ENCODE measurements at regions not wholly inside any gene's neighbourhood (a gene's known extent, or its start where the extent isn't known, plus 50 kb on each side); places are given as distances from the start of the nearest gene placed in this dataset.

DNA sequence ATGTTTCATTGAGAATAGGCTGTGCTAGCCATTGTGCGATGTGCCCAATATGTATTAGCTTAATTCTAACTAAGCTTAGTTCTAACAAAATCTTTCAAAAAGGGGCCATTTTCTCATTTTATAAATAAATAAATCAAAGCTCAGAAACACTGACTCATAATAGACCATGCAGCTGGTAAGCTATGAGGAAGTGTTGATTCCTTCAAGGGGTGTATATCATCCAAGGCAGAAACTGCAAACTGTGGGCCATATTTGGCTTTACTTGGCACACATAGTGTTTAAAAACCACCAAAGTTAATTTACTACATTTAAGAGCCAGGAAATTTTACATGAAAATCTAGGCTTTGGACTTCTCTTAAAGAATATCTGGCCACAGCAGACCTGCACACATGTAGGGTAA is 136.5 kb downstream of the ZNF621 start:
- no peak overlapping the region for H3K27ac ChIP-seq
- no peak overlapping the region for H3K4me3 ChIP-seq
- no peaks in the 10 kb centered on the region for H3K36me3 ChIP-seq
- DNase-seq, result no peak
- intact Hi-C loops (cut with DNase I; ENCODE audit: low total_unique reads), result no loop called here
- no peaks in the 10 kb centered on the region for H3K9me3 ChIP-seq
- no peak for TF ChIP-seq CTCF (IDR thresholded peaks at IDR 0.05)
- no peak for TF ChIP-seq POLR2A (IDR thresholded peaks at IDR 0.05)
- TF ChIP-seq POLR2AphosphoS5 (IDR thresholded peaks at IDR 0.05), result no peak
- TF ChIP-seq EP300 (IDR thresholded peaks at IDR 0.05), result no peak
- no peaks in the 10 kb centered on the region for H3K27me3 ChIP-seq
- no peaks in the 10 kb centered on the region for H3K4me1 ChIP-seq
- WGBS, 5 donors, result 94 to 100% (median 97%) methylated on average over 1 of the region's 1 CpG

DNA sequence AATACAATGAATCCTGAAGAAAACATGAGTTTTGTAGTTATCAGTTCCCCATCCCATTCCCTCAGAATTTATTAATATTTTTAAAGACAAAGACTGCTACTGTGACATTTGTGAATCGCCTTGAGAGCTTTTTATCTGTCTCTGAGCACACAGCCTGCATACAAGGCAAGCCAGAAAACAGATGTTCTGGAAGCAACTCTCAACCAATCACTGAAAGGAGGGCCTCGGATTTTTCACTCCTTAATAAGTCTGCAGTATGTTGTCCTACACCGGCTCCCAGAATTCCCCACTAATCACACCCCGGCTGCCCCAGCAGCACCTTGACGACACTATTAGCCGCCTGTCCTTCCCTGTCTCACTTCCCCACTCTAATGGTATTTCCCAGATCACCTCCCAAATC is 138.5 kb downstream of the ZNF621 start:
- H3K9me3 ChIP-seq, result no peaks in the 10 kb centered on the region
- H3K27ac ChIP-seq, result no peak overlapping the region
- WGBS, 5 donors, result 73 to 81% (median 78%) methylated on average over 6 of the region's 6 CpGs
- intact Hi-C loops (cut with DNase I; ENCODE audit: low total_unique reads), result no loop called here
- DNase-seq, result no peak
- H3K4me3 ChIP-seq, result no peak overlapping the region
- no peak for TF ChIP-seq POLR2AphosphoS5 (IDR thresholded peaks at IDR 0.05)
- no peak for TF ChIP-seq CTCF (IDR thresholded peaks at IDR 0.05)
- TF ChIP-seq EP300 (IDR thresholded peaks at IDR 0.05), result no peak
- TF ChIP-seq POLR2A (IDR thresholded peaks at IDR 0.05), result no peak
- no peaks in the 10 kb centered on the region for H3K27me3 ChIP-seq
- H3K4me1 ChIP-seq, result no peaks in the 10 kb centered on the region
- H3K36me3 ChIP-seq, result no peaks in the 10 kb centered on the region

GRCh38 chr3:40669176-40669575 is 144.4 kb downstream of the ZNF621 start:
- no peak overlapping the region for H3K4me3 ChIP-seq
- no peak overlapping the region for H3K27ac ChIP-seq
- H3K4me1 ChIP-seq, result no peaks in the 10 kb centered on the region
- no peak for DNase-seq
- H3K27me3 ChIP-seq, result no peaks in the 10 kb centered on the region
- H3K9me3 ChIP-seq, result no peaks in the 10 kb centered on the region
- intact Hi-C loops (cut with DNase I; ENCODE audit: low total_unique reads), result no loop called here
- no peak for TF ChIP-seq POLR2AphosphoS5 (IDR thresholded peaks at IDR 0.05)
- no peak for TF ChIP-seq POLR2A (IDR thresholded peaks at IDR 0.05)
- no peak for TF ChIP-seq EP300 (IDR thresholded peaks at IDR 0.05)
- TF ChIP-seq CTCF (IDR thresholded peaks at IDR 0.05), result no peak
- H3K36me3 ChIP-seq, result no peaks in the 10 kb centered on the region
- WGBS, 5 donors, result 68 to 87% (median 81%) methylated on average over 5 of the region's 5 CpGs

- Histone ChIP-seq H3K27ac (no peak overlapping the region), H3K4me1 (no peaks in the 10 kb centered on the region), H3K4me3 (no peak overlapping the region), H3K36me3 (no peaks in the 10 kb centered on the region), H3K27me3 (no peaks in the 10 kb centered on the region), H3K9me3 (peaks cover 0 to 5% (median 0%) of the 10 kb centered on the region in 4 donors)
- no peak for TF ChIP-seq POLR2AphosphoS5 (IDR thresholded peaks at IDR 0.05)
- no peak for DNase-seq
- intact Hi-C loops (cut with DNase I; ENCODE audit: low total_unique reads), result no loop called here
- 90 to 96% (median 93%) methylated on average over 1 of the region's 1 CpG for WGBS, 5 donors
These were observed 148.1 kb downstream of the ZNF621 start for GRCh38 chr3:40672861-40673260.

GRCh38 chr3:40677321-40677720 is 152.6 kb downstream of the ZNF621 start:
- WGBS, 5 donors, result 83 to 94% (median 84%) methylated on average over 3 of the region's 3 CpGs

More at GRCh38 chr3:40677321-40677720, 152.6 kb downstream of the ZNF621 start:
- Histone ChIP-seq H3K36me3 (no peaks in the 10 kb centered on the region), H3K27ac (no peak overlapping the region), H3K9me3 (peaks cover 0 to 5% (median 0%) of the 10 kb centered on the region in 4 donors), H3K27me3 (no peaks in the 10 kb centered on the region), H3K4me1 (no peaks in the 10 kb centered on the region), H3K4me3 (no peak overlapping the region)
- intact Hi-C loops (cut with DNase I; ENCODE audit: low total_unique reads), result no loop called here
- DNase-seq, result no peak
- TF ChIP-seq EP300 (IDR thresholded peaks at IDR 0.05) (no peak), POLR2A (IDR thresholded peaks at IDR 0.05) (no peak), POLR2AphosphoS5 (IDR thresholded peaks at IDR 0.05) (no peak), CTCF (IDR thresholded peaks at IDR 0.05) (no peak)
